Kidney (tissue), 13 donors: ENCODE measurements at regions not wholly inside any gene's neighbourhood (a gene's known extent, or its start where the extent isn't known, plus 50 kb on each side); places are given as distances from the start of the nearest gene placed in this dataset.

Experiments used
- DNase-seq, 5 donors: peaks; one replicate each; pipeline ENCODE4 v3.0.0-alpha.2; 2013 to 2020
- FAIRE-seq: peaks from 2 replicates; lab custom pipeline; 2012; peaks lifted over from hg19 to GRCh38; lab: Jason Lieb, UNC
- H3K27ac ChIP-seq, 2 donors: one replicate each; pipeline ENCODE4 v1.7.0; 2013; ENCODE audit warnings: low read depth in 2 of 2, low read length in 2 of 2, inconsistent platforms in 1 of 2
- H3K27me3 ChIP-seq: one replicate; pipeline ENCODE4 v1.7.1; 2013; ENCODE audit warnings: low read length, inconsistent platforms; ENCODE audit not compliant: control insufficient read depth, insufficient read depth
- H3K36me3 ChIP-seq, 3 donors: one replicate each; pipeline versions ENCODE4 v1.7.0 to v1.7.1; 2013; ENCODE audit warnings: low read length in 3 of 3, control low read depth in 1 of 3, inconsistent platforms in 1 of 3; ENCODE audit not compliant: insufficient read depth in 3 of 3, control insufficient read depth in 2 of 3
- H3K4me1 ChIP-seq, 3 donors: one replicate each; pipeline versions ENCODE4 v1.7.0 to v1.7.1; 2013; ENCODE audit warnings: low read length in 3 of 3, inconsistent platforms in 1 of 3, low read depth in 1 of 3; ENCODE audit not compliant: control insufficient read depth in 2 of 3, insufficient read depth in 2 of 3
- H3K4me3 ChIP-seq, 3 donors: one replicate each; pipeline versions ENCODE4 v1.7.0 to v1.8.1; 2013; ENCODE audit warnings: low read length in 3 of 3, control low read depth in 1 of 3, inconsistent platforms in 1 of 3
- H3K9ac ChIP-seq, 3 donors: one replicate each; pipeline versions ENCODE4 v1.7.0 to v1.7.1; 2013; ENCODE audit warnings: low read length in 3 of 3, control low read depth in 1 of 3, inconsistent platforms in 1 of 3
- H3K9me3 ChIP-seq, 3 donors: one replicate each; pipeline versions ENCODE4 v1.7.0 to v1.7.1; 2013; ENCODE audit warnings: low read length in 3 of 3, control low read depth in 1 of 3, inconsistent platforms in 1 of 3; ENCODE audit not compliant: control insufficient read depth in 2 of 3, insufficient read depth in 1 of 3
- CTCF ChIP-seq: IDR thresholded peaks from 3 replicates; pipeline ENCODE4 v1.5.1; 2012; ENCODE audit warnings: mild to moderate bottlenecking, moderate library complexity, borderline replicate concordance; ENCODE audit not compliant: insufficient read depth; ENCODE audit errors: extremely low read depth
- intact Hi-C: fragments of 100-400 bp; cut with DNase I; formaldehyde crosslinking; loops from one replicate; pipeline ENCODE4 v1.11.1; 2022
- donor health status: control.
- donor health status: control.
- donor health status: control.
- donor health status: control.
- donor health status: control.
- donor health status: DM: yes; HTN: yes; CAD: no.
- donor health status: Normal renal cell carcinoma (clear cell type).

DNA sequence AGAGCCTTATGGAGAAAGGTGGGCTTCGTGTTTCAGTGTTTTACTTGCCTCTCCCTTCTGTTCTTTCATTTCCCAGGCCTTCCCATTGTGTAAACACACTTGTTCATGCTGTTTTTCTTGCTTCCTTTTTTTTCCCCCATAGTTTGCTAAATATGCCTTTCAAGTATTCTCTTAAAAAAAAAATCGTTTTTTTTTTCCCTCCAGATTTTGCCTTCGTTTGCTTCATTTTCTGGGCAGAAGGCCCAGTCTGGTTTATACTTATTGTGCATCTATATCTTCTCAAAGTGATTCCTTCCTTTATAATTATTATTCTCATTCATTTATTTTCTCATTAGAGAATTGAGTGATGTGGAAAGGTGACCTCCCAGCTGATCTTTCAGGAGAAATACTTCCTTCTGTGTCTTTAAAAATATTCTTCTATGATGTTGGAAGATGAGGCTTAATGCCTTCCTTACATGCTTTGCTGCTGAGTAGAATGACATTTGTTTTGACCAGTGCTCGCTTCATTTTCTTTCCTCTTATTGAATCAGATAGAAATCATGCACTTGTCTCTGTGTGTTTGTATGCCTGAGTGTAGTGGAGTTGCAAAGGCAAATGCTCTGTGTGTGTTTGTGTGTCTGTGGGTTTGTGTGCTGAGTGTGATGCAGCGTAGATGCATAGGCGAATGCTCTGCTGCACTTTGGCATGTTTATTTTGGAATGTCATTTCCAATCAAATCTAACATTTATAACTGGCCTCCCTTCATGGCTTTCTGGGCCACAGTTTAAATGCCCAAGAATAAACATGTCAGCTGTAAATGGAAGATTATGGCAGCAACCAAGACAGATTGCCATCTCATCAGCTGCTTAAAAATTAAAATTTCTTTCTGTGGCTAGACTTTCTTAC, 591.4 kb downstream of the FGF9 start:
- DNase-seq (no peak), FAIRE-seq (no peak)
- no peak overlapping the region for H3K4me3 ChIP-seq
- H3K9ac ChIP-seq, result no peak overlapping the region
- intact Hi-C loops, result no loop called here
- no peak for TF ChIP-seq CTCF
- H3K27ac ChIP-seq, result no peak overlapping the region
- H3K4me1 ChIP-seq, result no peaks in the 10 kb centered on the region
- H3K36me3 ChIP-seq, result no peaks in the 10 kb centered on the region
- H3K27me3 ChIP-seq, result no peaks in the 10 kb centered on the region
- no peaks in the 10 kb centered on the region for H3K9me3 ChIP-seq

DNA sequence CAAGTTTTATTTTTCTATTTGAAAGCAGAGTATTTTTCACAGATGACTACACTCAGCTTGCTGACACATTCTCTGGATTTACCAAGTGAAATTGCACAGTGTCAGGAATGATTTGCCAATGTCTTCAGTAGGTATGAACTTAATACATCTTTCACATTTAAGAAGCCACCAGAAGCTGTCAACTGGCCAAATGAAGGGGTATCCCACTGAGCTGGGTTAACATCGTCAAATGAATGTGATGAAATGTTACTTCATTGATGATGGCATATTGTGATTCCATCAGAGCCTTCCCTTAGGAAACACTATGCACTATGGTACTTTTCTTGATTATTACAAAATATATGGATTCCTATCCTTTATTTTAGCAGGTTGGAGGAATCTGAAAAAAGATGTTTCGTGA, 592.3 kb downstream of the FGF9 start:
- intact Hi-C loops, result no loop called here
- H3K36me3 ChIP-seq, result no peaks in the 10 kb centered on the region
- no peaks in the 10 kb centered on the region for H3K9me3 ChIP-seq
- H3K27me3 ChIP-seq, result no peaks in the 10 kb centered on the region
- no peak for DNase-seq
- H3K4me1 ChIP-seq, result no peaks in the 10 kb centered on the region
- H3K27ac ChIP-seq, result no peak overlapping the region
- no peak overlapping the region for H3K9ac ChIP-seq
- no peak for TF ChIP-seq CTCF
- FAIRE-seq, result no peak
- H3K4me3 ChIP-seq, result no peak overlapping the region

GRCh38 chr13:22265563-22265962, 594.7 kb downstream of the FGF9 start:
- Histone ChIP-seq H3K27me3 (no peaks in the 10 kb centered on the region), H3K36me3 (no peaks in the 10 kb centered on the region), H3K27ac (no peak overlapping the region), H3K4me1 (no peaks in the 10 kb centered on the region), H3K4me3 (no peak overlapping the region), H3K9ac (no peak overlapping the region), H3K9me3 (no peaks in the 10 kb centered on the region)
- no peak for FAIRE-seq
- DNase-seq, result no peak
- intact Hi-C loops, result no loop called here
- TF ChIP-seq CTCF, result no peak
